DOHH2 (cell line): ENCODE measurements at regions not wholly inside any gene's neighbourhood (a gene's known extent, or its start where the extent isn't known, plus 50 kb on each side); places are given as distances from the start of the nearest gene placed in this dataset.

ENCODE experiments used
- H3F3A ChIP-seq: fragments of 200-600 bp; sonication (generic), shearing (Covaris generic); 2 replicates; pipeline ENCODE4 v1.6.0; 2016; ENCODE audit warnings: antibody characterized with exemption, mild to moderate bottlenecking; ENCODE audit not compliant: control insufficient read depth, insufficient read depth
- H3K27ac ChIP-seq: fragments of 200-600 bp; sonication (generic); 2 replicates; pipeline ENCODE4 v1.5.1; 2014; ENCODE audit warnings: low read depth, mild to moderate bottlenecking, low read length, moderate library complexity
- H3K27me3 ChIP-seq: fragments of 200-600 bp; sonication (generic); 2 replicates; pipeline ENCODE4 v1.6.1; 2014; ENCODE audit warnings: mild to moderate bottlenecking, low read length, mixed read lengths; ENCODE audit not compliant: control insufficient read depth
- H3K36me3 ChIP-seq: fragments of 200-600 bp; sonication (generic); 2 replicates; pipeline ENCODE4 v1.6.1; 2014; ENCODE audit warnings: mild to moderate bottlenecking, low read length, moderate library complexity, mixed read lengths; ENCODE audit not compliant: control insufficient read depth
- H3K4me1 ChIP-seq: fragments of 200-600 bp; sonication (generic); 2 replicates; pipeline ENCODE4 v1.6.1; 2014; ENCODE audit warnings: mild to moderate bottlenecking, low read length, mixed read lengths; ENCODE audit not compliant: control insufficient read depth
- H3K4me2 ChIP-seq: fragments of 200-600 bp; sonication (generic); 2 replicates; pipeline ENCODE4 v1.6.0; 2014; ENCODE audit warnings: mild to moderate bottlenecking, low read length, moderate library complexity
- H3K4me3 ChIP-seq: fragments of 200-600 bp; sonication (generic); 2 replicates; pipeline ENCODE4 v1.5.1; 2014; ENCODE audit warnings: mild to moderate bottlenecking, low read length, mixed read lengths
- H3K79me2 ChIP-seq: fragments of 200-600 bp; sonication (generic); 2 replicates; pipeline ENCODE4 v1.6.1; 2014; ENCODE audit warnings: mild to moderate bottlenecking, low read length, mixed read lengths; ENCODE audit not compliant: control insufficient read depth
- H3K9me2 ChIP-seq: fragments of 200-600 bp; sonication (generic); replicated peaks from 2 replicates; pipeline ENCODE4 v1.6.1; 2014; ENCODE audit warnings: mild to moderate bottlenecking, low read length, mixed read lengths; ENCODE audit not compliant: control insufficient read depth
- H3K9me3 ChIP-seq: fragments of 200-600 bp; sonication (generic); 2 replicates; pipeline ENCODE4 v1.6.1; 2014; ENCODE audit warnings: antibody characterized with exemption, low read length, mixed read lengths; ENCODE audit not compliant: control insufficient read depth, insufficient read depth
- H4K20me1 ChIP-seq: fragments of 200-600 bp; sonication (generic); 2 replicates; pipeline ENCODE4 v1.6.0; 2014; ENCODE audit warnings: low read depth, mild to moderate bottlenecking, antibody characterized with exemption, low read length, moderate library complexity; ENCODE audit not compliant: control insufficient read depth, insufficient read depth
- CTCF ChIP-seq: fragments of 200-600 bp; sonication (generic); IDR thresholded peaks from one replicate; pipeline ENCODE4 v1.5.1; 2014; ENCODE audit warnings: antibody characterized with exemption, mild to moderate bottlenecking, low read depth, low read length; ENCODE audit not compliant: poor library complexity, severe bottlenecking
- EZH2phosphoT487 ChIP-seq: fragments of 200-600 bp; sonication (generic); IDR thresholded peaks from 2 replicates; pipeline ENCODE4 v1.6.1; 2017; ENCODE audit warnings: borderline replicate concordance, mild to moderate bottlenecking, antibody characterized with exemption, low read length, moderate library complexity, mixed read lengths

DNA sequence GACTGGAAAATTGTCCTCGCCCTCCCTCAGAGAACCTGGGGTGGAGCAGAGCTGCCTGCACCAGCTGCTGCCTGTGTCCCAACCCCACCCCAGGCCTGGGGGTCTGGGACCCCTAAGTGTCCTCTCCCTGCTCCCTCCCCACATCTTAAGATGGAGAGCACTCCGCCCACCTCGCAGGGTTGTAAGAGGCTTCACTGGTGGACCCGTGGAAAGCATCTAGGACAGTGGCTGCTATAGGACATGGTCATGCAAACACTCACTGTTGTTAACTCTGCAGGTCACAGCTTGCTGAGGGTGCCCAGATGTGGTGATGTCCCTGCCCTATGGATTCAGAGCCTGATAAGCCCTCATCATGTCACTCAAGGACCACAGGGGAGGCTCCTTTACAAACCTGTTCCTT lies 62.0 kb upstream of the ARNT2 start:
- Histone ChIP-seq H3K4me1 (no peaks in the 10 kb centered on the region), H4K20me1 (no peaks in the 10 kb centered on the region), H3K4me3 (no peak overlapping the region), H3K4me2 (no peak overlapping the region), H3K79me2 (no peaks in the 10 kb centered on the region), H3F3A (no peaks in the 10 kb centered on the region), H3K9me2 (no peaks in the 10 kb centered on the region), H3K27me3 (peaks cover 3% of the 10 kb centered on the region; the same call in 1 of the 2 replicates), H3K36me3 (no peaks in the 10 kb centered on the region), H3K27ac (no peak overlapping the region), H3K9me3 (no peaks in the 10 kb centered on the region)
- TF ChIP-seq EZH2phosphoT487 (no peak), CTCF (no peak)

GRCh38 chr15:80343554-80343992 lies 60.6 kb upstream of the ARNT2 start:
- H3K27me3 ChIP-seq, result peaks cover 3% of the 10 kb centered on the region; the same call in 1 of the 2 replicates
- no peak overlapping the region for H3K4me3 ChIP-seq
- H3F3A ChIP-seq, result no peaks in the 10 kb centered on the region
- H3K36me3 ChIP-seq, result no peaks in the 10 kb centered on the region
- H4K20me1 ChIP-seq, result no peaks in the 10 kb centered on the region
- H3K4me2 ChIP-seq, result no peak overlapping the region
- H3K27ac ChIP-seq, result no peak overlapping the region
- TF ChIP-seq EZH2phosphoT487 (no peak), CTCF (no peak)
- no peaks in the 10 kb centered on the region for H3K9me2 ChIP-seq
- no peaks in the 10 kb centered on the region for H3K4me1 ChIP-seq
- no peaks in the 10 kb centered on the region for H3K9me3 ChIP-seq
- H3K79me2 ChIP-seq, result no peaks in the 10 kb centered on the region

- H3K4me2 ChIP-seq, result no peak overlapping the region
- TF ChIP-seq CTCF (no peak), EZH2phosphoT487 (no peak)
- H3K4me1 ChIP-seq, result no peaks in the 10 kb centered on the region
- H3K27me3 ChIP-seq, result peaks cover 3% of the 10 kb centered on the region; the same call in 1 of the 2 replicates
- H3F3A ChIP-seq, result no peaks in the 10 kb centered on the region
- no peaks in the 10 kb centered on the region for H3K79me2 ChIP-seq
- no peaks in the 10 kb centered on the region for H3K9me3 ChIP-seq
- H3K9me2 ChIP-seq, result no peaks in the 10 kb centered on the region
- no peaks in the 10 kb centered on the region for H4K20me1 ChIP-seq
- H3K36me3 ChIP-seq, result no peaks in the 10 kb centered on the region
- H3K27ac ChIP-seq, result no peak overlapping the region
- no peak overlapping the region for H3K4me3 ChIP-seq
Observed at GRCh38 chr15:80350941-80351610, 53.1 kb upstream of the ARNT2 start.
